ENCODE measurements at regions not wholly inside any gene's neighbourhood (a gene's known extent, or its start where the extent isn't known, plus 50 kb on each side); places are given as distances from the start of the nearest gene placed in this dataset.

DNA sequence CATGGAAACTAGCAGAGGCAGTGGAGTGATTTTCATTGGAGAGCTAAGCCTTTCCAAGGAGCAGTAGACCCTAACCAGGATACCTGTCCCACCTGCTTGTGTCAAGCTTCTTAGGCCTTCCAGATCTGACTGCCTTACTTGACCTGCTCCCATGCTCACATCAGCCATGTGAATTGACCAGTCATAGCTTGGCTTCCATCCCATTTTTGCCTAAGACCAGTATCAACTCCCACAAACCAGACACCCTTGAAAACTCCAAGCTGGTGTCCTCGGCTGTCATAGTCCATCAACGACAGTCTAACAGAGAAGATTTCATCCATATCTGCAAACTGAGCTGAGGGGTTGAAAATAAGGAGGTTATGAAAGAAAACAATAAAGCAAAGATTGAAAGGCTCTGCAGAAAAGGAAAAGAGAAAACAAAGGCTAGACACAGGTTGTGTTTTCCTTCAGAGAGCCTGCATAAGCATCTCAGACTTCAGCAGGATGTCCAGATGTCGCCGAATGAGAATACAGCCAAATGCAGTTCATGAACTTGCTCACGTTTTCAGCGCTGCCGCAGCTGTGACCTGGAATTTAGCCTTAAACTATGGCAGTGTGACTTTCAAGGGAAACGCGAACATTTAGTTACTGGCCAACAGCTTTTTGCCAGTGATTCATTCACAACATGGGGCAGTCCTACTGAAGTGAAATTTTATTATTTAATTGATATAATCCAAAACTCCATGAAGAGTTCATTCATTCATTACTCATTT lies 868.1 kb upstream of the ID2 start:
- Histone ChIP-seq H2AFZ (ENCODE audit: low read depth) (no peak overlapping the region), H3K36me3 (ENCODE audit: insufficient read depth) (no peaks in the 10 kb centered on the region), H3K27me3 (ENCODE audit: insufficient read depth, low read depth) (no peaks in the 10 kb centered on the region), H4K20me1 (ENCODE audit: insufficient read depth) (no peaks in the 10 kb centered on the region), H3K9ac (no peak overlapping the region), H3K27ac (no peak overlapping the region), H3K4me1 (ENCODE audit: low read depth, poor library complexity, severe bottlenecking) (no peaks in the 10 kb centered on the region), H3K79me2 (ENCODE audit: insufficient read depth, low read depth) (no peaks in the 10 kb centered on the region), H3K4me3 (IDR thresholded peaks at IDR 0.05; ENCODE audit: insufficient read depth, low read depth, low read length) (no peak overlapping the region), H3K4me2 (no peak overlapping the region)
- TF ChIP-seq, protein P1, sequence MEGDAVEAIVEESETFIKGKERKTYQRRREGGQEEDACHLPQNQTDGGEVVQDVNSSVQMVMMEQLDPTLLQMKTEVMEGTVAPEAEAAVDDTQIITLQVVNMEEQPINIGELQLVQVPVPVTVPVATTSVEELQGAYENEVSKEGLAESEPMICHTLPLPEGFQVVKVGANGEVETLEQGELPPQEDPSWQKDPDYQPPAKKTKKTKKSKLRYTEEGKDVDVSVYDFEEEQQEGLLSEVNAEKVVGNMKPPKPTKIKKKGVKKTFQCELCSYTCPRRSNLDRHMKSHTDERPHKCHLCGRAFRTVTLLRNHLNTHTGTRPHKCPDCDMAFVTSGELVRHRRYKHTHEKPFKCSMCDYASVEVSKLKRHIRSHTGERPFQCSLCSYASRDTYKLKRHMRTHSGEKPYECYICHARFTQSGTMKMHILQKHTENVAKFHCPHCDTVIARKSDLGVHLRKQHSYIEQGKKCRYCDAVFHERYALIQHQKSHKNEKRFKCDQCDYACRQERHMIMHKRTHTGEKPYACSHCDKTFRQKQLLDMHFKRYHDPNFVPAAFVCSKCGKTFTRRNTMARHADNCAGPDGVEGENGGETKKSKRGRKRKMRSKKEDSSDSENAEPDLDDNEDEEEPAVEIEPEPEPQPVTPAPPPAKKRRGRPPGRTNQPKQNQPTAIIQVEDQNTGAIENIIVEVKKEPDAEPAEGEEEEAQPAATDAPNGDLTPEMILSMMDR (conservative IDR thresholded peaks at IDR 0.05; ENCODE audit: low read depth, low read length): no peak

GRCh38 chr2:7815726-7816125 lies 866.1 kb upstream of the ID2 start:
- no peaks in the 10 kb centered on the region for H3K79me2 ChIP-seq (ENCODE audit: insufficient read depth, low read depth)
- H4K20me1 ChIP-seq (ENCODE audit: insufficient read depth): no peaks in the 10 kb centered on the region
- no peaks in the 10 kb centered on the region for H3K4me1 ChIP-seq (ENCODE audit: low read depth, poor library complexity, severe bottlenecking)
- H3K4me3 ChIP-seq (IDR thresholded peaks at IDR 0.05; ENCODE audit: insufficient read depth, low read depth, low read length): no peak overlapping the region
- H3K36me3 ChIP-seq (ENCODE audit: insufficient read depth): no peaks in the 10 kb centered on the region
- H3K4me2 ChIP-seq: no peak overlapping the region
- no peak overlapping the region for H3K9ac ChIP-seq
- H2AFZ ChIP-seq (ENCODE audit: low read depth): no peak overlapping the region
- TF ChIP-seq, protein P1 (conservative IDR thresholded peaks at IDR 0.05; ENCODE audit: low read depth, low read length): no peak
- H3K27me3 ChIP-seq (ENCODE audit: insufficient read depth, low read depth): no peaks in the 10 kb centered on the region
- H3K27ac ChIP-seq: no peak overlapping the region

DNA sequence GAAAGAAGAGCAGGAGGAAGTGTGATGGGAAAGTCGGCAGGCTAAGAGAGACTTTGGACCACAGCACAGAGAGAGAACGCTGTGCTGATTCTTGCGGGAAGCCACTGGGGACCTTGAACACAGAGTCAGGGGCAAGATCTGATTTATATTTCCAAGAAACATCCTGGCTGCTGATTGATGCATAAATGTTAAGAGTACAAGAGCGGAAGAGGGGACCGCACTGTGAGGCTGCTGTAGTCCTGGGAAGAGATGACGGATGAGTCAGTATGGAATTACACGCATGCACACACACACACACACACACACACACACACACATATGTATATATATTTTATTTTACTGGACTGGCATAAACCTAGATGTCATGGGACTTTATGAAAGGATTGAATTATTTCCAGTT lies 865.6 kb upstream of the ID2 start:
- TF ChIP-seq, protein P1 (conservative IDR thresholded peaks at IDR 0.05; ENCODE audit: low read depth, low read length): no peak
- Histone ChIP-seq H4K20me1 (ENCODE audit: insufficient read depth) (no peaks in the 10 kb centered on the region), H3K27me3 (ENCODE audit: insufficient read depth, low read depth) (no peaks in the 10 kb centered on the region), H3K27ac (no peak overlapping the region), H3K79me2 (ENCODE audit: insufficient read depth, low read depth) (no peaks in the 10 kb centered on the region), H2AFZ (ENCODE audit: low read depth) (no peak overlapping the region), H3K36me3 (ENCODE audit: insufficient read depth) (no peaks in the 10 kb centered on the region), H3K4me3 (IDR thresholded peaks at IDR 0.05; ENCODE audit: insufficient read depth, low read depth, low read length) (no peak overlapping the region), H3K9ac (no peak overlapping the region), H3K4me1 (ENCODE audit: low read depth, poor library complexity, severe bottlenecking) (no peaks in the 10 kb centered on the region), H3K4me2 (no peak overlapping the region)

GRCh38 chr2:7816944-7817343 lies 864.9 kb upstream of the ID2 start:
- H3K79me2 ChIP-seq (ENCODE audit: insufficient read depth, low read depth): no peaks in the 10 kb centered on the region
- TF ChIP-seq, protein P1 (conservative IDR thresholded peaks at IDR 0.05; ENCODE audit: low read depth, low read length): no peak
- H3K4me3 ChIP-seq (IDR thresholded peaks at IDR 0.05; ENCODE audit: insufficient read depth, low read depth, low read length): no peak overlapping the region
- no peaks in the 10 kb centered on the region for H3K4me1 ChIP-seq (ENCODE audit: low read depth, poor library complexity, severe bottlenecking)
- no peak overlapping the region for H3K27ac ChIP-seq
- no peak overlapping the region for H2AFZ ChIP-seq (ENCODE audit: low read depth)
- H3K36me3 ChIP-seq (ENCODE audit: insufficient read depth): no peaks in the 10 kb centered on the region
- no peaks in the 10 kb centered on the region for H4K20me1 ChIP-seq (ENCODE audit: insufficient read depth)
- H3K4me2 ChIP-seq: no peak overlapping the region
- H3K27me3 ChIP-seq (ENCODE audit: insufficient read depth, low read depth): no peaks in the 10 kb centered on the region
- no peak overlapping the region for H3K9ac ChIP-seq

All from KMS-11 (cell line).